ENCODE measurements at regions not wholly inside any gene's neighbourhood (a gene's known extent, or its start where the extent isn't known, plus 50 kb on each side); places are given as distances from the start of the nearest gene placed in this dataset.

GRCh38 chr17:73998653-73999645 is 204.5 kb upstream of the RPL38 start:
- H3K4me1 Mint-ChIP-seq (ENCODE audit: insufficient read depth, unreplicated experiment), result no peaks in the 10 kb centered on the region
- BruUV-seq (replicated peaks), result no TSS peak
- ChIA-PET POLR2A (no interaction called here), CTCF (interaction anchor here (0.6 to 2.7 kb wide), 17 partner anchors 9 to 573 kb away, joined by 3 to 11 read pairs (median 4); no protein-coding TSS in a partner anchor)
- H3K36me3 Mint-ChIP-seq (ENCODE audit: insufficient read depth, unreplicated experiment), result no peaks in the 10 kb centered on the region
- H3K27ac Mint-ChIP-seq (ENCODE audit: low read depth, unreplicated experiment), result no peak overlapping the region
- H3K9me3 Mint-ChIP-seq (ENCODE audit: unreplicated experiment), result no peaks in the 10 kb centered on the region
- peak; percentile 51 for DNase-seq (ENCODE audit: unreplicated experiment)
- TF ChIP-seq, protein P1, sequence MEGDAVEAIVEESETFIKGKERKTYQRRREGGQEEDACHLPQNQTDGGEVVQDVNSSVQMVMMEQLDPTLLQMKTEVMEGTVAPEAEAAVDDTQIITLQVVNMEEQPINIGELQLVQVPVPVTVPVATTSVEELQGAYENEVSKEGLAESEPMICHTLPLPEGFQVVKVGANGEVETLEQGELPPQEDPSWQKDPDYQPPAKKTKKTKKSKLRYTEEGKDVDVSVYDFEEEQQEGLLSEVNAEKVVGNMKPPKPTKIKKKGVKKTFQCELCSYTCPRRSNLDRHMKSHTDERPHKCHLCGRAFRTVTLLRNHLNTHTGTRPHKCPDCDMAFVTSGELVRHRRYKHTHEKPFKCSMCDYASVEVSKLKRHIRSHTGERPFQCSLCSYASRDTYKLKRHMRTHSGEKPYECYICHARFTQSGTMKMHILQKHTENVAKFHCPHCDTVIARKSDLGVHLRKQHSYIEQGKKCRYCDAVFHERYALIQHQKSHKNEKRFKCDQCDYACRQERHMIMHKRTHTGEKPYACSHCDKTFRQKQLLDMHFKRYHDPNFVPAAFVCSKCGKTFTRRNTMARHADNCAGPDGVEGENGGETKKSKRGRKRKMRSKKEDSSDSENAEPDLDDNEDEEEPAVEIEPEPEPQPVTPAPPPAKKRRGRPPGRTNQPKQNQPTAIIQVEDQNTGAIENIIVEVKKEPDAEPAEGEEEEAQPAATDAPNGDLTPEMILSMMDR (IDR thresholded peaks at IDR 0.05; ENCODE audit: unreplicated experiment), result peak; percentile 85
- H3K27me3 Mint-ChIP-seq (ENCODE audit: insufficient read depth, unreplicated experiment), result peaks cover 37% of the 10 kb centered on the region
- intact Hi-C loops (cut with micrococcal nuclease), result loop anchor here (1.0 kb wide), 2 partner anchors 342 to 570 kb away; no protein-coding TSS in a partner anchor
- H3K4me3 Mint-ChIP-seq (ENCODE audit: unreplicated experiment), result no peak overlapping the region

GRCh38 chr17:74001145-74001544 is 202.3 kb upstream of the RPL38 start:
- Mint-ChIP-seq H3K27ac (ENCODE audit: low read depth, unreplicated experiment) (no peak overlapping the region), H3K4me1 (ENCODE audit: insufficient read depth, unreplicated experiment) (no peaks in the 10 kb centered on the region), H3K4me3 (ENCODE audit: unreplicated experiment) (no peak overlapping the region), H3K36me3 (ENCODE audit: insufficient read depth, unreplicated experiment) (no peaks in the 10 kb centered on the region), H3K9me3 (ENCODE audit: unreplicated experiment) (no peaks in the 10 kb centered on the region), H3K27me3 (ENCODE audit: insufficient read depth, unreplicated experiment) (peaks cover 59% of the 10 kb centered on the region)
- ChIA-PET CTCF (no interaction called here), POLR2A (no interaction called here)
- TF ChIP-seq, protein P1 (IDR thresholded peaks at IDR 0.05; ENCODE audit: unreplicated experiment), result no peak
- BruUV-seq (replicated peaks), result no TSS peak
- intact Hi-C loops (cut with micrococcal nuclease), result no loop called here
- DNase-seq (ENCODE audit: unreplicated experiment), result no peak

DNA sequence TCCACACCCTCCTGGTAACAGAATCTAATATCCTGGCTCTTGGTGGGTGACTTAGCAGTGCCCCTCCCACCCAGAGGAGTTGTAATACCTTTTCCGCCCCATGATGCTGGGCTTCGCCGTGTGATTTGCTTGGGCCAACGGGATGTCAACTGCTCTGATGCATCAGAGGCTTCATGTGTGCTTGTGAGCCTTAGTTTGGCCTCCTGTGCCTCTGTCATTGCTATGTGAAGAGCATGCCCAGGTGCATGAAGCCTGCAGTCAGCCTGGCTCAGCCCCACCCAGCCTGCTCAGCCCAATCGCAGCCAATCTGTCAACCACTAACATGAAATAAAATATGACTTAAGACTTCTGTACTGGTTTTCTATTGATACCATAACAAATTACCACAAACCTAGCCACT is 201.2 kb upstream of the RPL38 start:
- Mint-ChIP-seq H3K9me3 (ENCODE audit: unreplicated experiment) (no peaks in the 10 kb centered on the region), H3K27ac (ENCODE audit: low read depth, unreplicated experiment) (no peak overlapping the region), H3K4me1 (ENCODE audit: insufficient read depth, unreplicated experiment) (no peaks in the 10 kb centered on the region), H3K4me3 (ENCODE audit: unreplicated experiment) (no peak overlapping the region), H3K36me3 (ENCODE audit: insufficient read depth, unreplicated experiment) (no peaks in the 10 kb centered on the region), H3K27me3 (ENCODE audit: insufficient read depth, unreplicated experiment) (peaks cover 68% of the 10 kb centered on the region)
- BruUV-seq (replicated peaks), result no TSS peak
- ChIA-PET CTCF (no interaction called here), POLR2A (no interaction called here)
- intact Hi-C loops (cut with micrococcal nuclease), result no loop called here
- TF ChIP-seq, protein P1 (IDR thresholded peaks at IDR 0.05; ENCODE audit: unreplicated experiment), result no peak
- no peak for DNase-seq (ENCODE audit: unreplicated experiment)

- Mint-ChIP-seq H3K27me3 (ENCODE audit: insufficient read depth, unreplicated experiment) (peaks cover 68% of the 10 kb centered on the region), H3K4me1 (ENCODE audit: insufficient read depth, unreplicated experiment) (no peaks in the 10 kb centered on the region), H3K27ac (ENCODE audit: low read depth, unreplicated experiment) (no peak overlapping the region), H3K9me3 (ENCODE audit: unreplicated experiment) (no peaks in the 10 kb centered on the region), H3K4me3 (ENCODE audit: unreplicated experiment) (no peak overlapping the region), H3K36me3 (ENCODE audit: insufficient read depth, unreplicated experiment) (no peaks in the 10 kb centered on the region)
- TF ChIP-seq, protein P1 (IDR thresholded peaks at IDR 0.05; ENCODE audit: unreplicated experiment), result no peak
- no TSS peak for BruUV-seq (replicated peaks)
- ChIA-PET CTCF (interaction anchor here (1.3 kb wide), 1 partner anchor 575 kb away, joined by 3 read pairs; no protein-coding TSS in a partner anchor), POLR2A (no interaction called here)
- intact Hi-C loops (cut with micrococcal nuclease), result no loop called here
- no peak for DNase-seq (ENCODE audit: unreplicated experiment)
These were observed 199.4 kb upstream of the RPL38 start for GRCh38 chr17:74004056-74004455.
